ENCODE measurements at regions not wholly inside any gene's neighbourhood (a gene's known extent, or its start where the extent isn't known, plus 50 kb on each side); places are given as distances from the start of the nearest gene placed in this dataset.
"Not testable (repeated sequence)": the region's sequence is repeated elsewhere in the genome, so short reads cannot be mapped to it uniquely, and the experiment has no call there.

- DNase-seq = no peak
These were observed 128.8 kb downstream of the RASSF10 start for GRCh38 chr11:13137844-13138301.

- not testable (repeated sequence) for DNase-seq
These were observed 130.0 kb downstream of the RASSF10 start for GRCh38 chr11:13139085-13139484.

GRCh38 chr11:13140028-13140870 lies 131.1 kb downstream of the RASSF10 start:
- DNase-seq = no peak

GRCh38 chr11:13140873-13141655 lies 131.9 kb downstream of the RASSF10 start:
- no peak for DNase-seq

GRCh38 chr11:13141731-13142709 lies 132.9 kb downstream of the RASSF10 start:
- DNase-seq = no peak

- DNase-seq = no peak
These were observed 133.9 kb upstream of the BMAL1 start for GRCh38 chr11:13143486-13144297.

GRCh38 chr11:13145461-13145860 lies 132.1 kb upstream of the BMAL1 start:
- DNase-seq = no peak

GRCh38 chr11:13149991-13150390 lies 127.6 kb upstream of the BMAL1 start:
- DNase-seq = no peak

- DNase-seq = no peak
These were observed 127.1 kb upstream of the BMAL1 start for GRCh38 chr11:13150487-13150886.

- DNase-seq = no peak
These were observed 125.3 kb upstream of the BMAL1 start for GRCh38 chr11:13152264-13152663.

GRCh38 chr11:13152736-13153541 lies 124.7 kb upstream of the BMAL1 start:
- DNase-seq = peak in 1 of 2 donors; percentile 48

GRCh38 chr11:13154374-13154773 lies 123.2 kb upstream of the BMAL1 start:
- DNase-seq = not testable (repeated sequence)

GRCh38 chr11:13160346-13160745 lies 117.2 kb upstream of the BMAL1 start:
- DNase-seq = peak in 1 of 2 donors; percentile 1

GRCh38 chr11:13160806-13161205 lies 116.8 kb upstream of the BMAL1 start:
- no peak for DNase-seq

GRCh38 chr11:13163158-13163557 lies 114.4 kb upstream of the BMAL1 start:
- DNase-seq = no peak

GRCh38 chr11:13166036-13166435 lies 111.6 kb upstream of the BMAL1 start:
- DNase-seq = no peak

- DNase-seq = no peak
These were observed 109.3 kb upstream of the BMAL1 start for GRCh38 chr11:13168271-13168670.

GRCh38 chr11:13169709-13170108 lies 107.9 kb upstream of the BMAL1 start:
- DNase-seq = no peak

- no peak for DNase-seq
These were observed 103.5 kb upstream of the BMAL1 start for GRCh38 chr11:13174090-13174489.

- peak in 1 of 2 donors; percentile 61 for DNase-seq
These were observed 94.3 kb upstream of the BMAL1 start for GRCh38 chr11:13183094-13183825.
